Neural progenitor cell (in vitro differentiated cells): ENCODE measurements at regions not wholly inside any gene's neighbourhood (a gene's known extent, or its start where the extent isn't known, plus 50 kb on each side); places are given as distances from the start of the nearest gene placed in this dataset.

Experiments used
- DNase-seq: peaks from one replicate; pipeline ENCODE4 v3.0.0-alpha.2; 2016; ENCODE audit warnings: low spot score
- H2AFZ ChIP-seq: fragments of 200-600 bp; sonication (generic); replicated peaks from 2 replicates; pipeline ENCODE4 v1.6.1; 2016; ENCODE audit warnings: antibody characterized with exemption
- H3F3A ChIP-seq: fragments of 200-600 bp; sonication (generic); 2 replicates; pipeline ENCODE4 v1.6.1; 2016; ENCODE audit warnings: antibody characterized with exemption, low read depth
- H3K27ac ChIP-seq: fragments of 200-600 bp; sonication (generic); 2 replicates; pipeline ENCODE4 v1.5.1; 2016; ENCODE audit warnings: mild to moderate bottlenecking
- H3K27me3 ChIP-seq: fragments of 200-600 bp; sonication (generic); 2 replicates; pipeline ENCODE4 v1.6.1; 2016; ENCODE audit warnings: mild to moderate bottlenecking, moderate library complexity
- H3K36me3 ChIP-seq: fragments of 200-600 bp; sonication (generic); 2 replicates; pipeline ENCODE4 v1.5.1; 2016
- H3K4me1 ChIP-seq: fragments of 200-600 bp; sonication (generic); 2 replicates; pipeline ENCODE4 v1.6.1; 2016; ENCODE audit warnings: mixed run types
- H3K4me2 ChIP-seq: fragments of 200-600 bp; sonication (generic); 2 replicates; pipeline ENCODE4 v1.6.1; 2016
- H3K4me3 ChIP-seq: fragments of 200-600 bp; sonication (generic); 2 replicates; pipeline ENCODE4 v1.5.1; 2016
- H3K79me2 ChIP-seq: fragments of 200-600 bp; sonication (generic); 2 replicates; pipeline ENCODE4 v1.6.1; 2016; ENCODE audit warnings: low read depth
- H3K9ac ChIP-seq: fragments of 200-600 bp; sonication (generic); 2 replicates; pipeline ENCODE4 v1.6.1; 2016
- H3K9me3 ChIP-seq: fragments of 200-600 bp; sonication (generic); 2 replicates; pipeline ENCODE4 v1.5.1; 2016; ENCODE audit warnings: low read depth
- H4K20me1 ChIP-seq: fragments of 200-600 bp; sonication (generic); 2 replicates; pipeline ENCODE4 v1.6.1; 2016; ENCODE audit warnings: low read depth
- H3K27ac Mint-ChIP-seq: 3 replicates; pipeline ENCODE4 v1.8.0; 2021; ENCODE audit warnings: mixed read lengths
- H3K27me3 Mint-ChIP-seq: 2 replicates; pipeline ENCODE4 v1.8.0; 2022; ENCODE audit warnings: low read depth, mild to moderate bottlenecking, inconsistent platforms, moderate library complexity, mixed read lengths; ENCODE audit not compliant: insufficient read depth
- H3K36me3 Mint-ChIP-seq: 3 replicates; pipeline ENCODE4 v1.8.0; 2021; ENCODE audit warnings: mixed read lengths
- H3K4me1 Mint-ChIP-seq: 3 replicates; pipeline ENCODE4 v1.8.0; 2021; ENCODE audit warnings: mixed read lengths
- H3K4me3 Mint-ChIP-seq: 3 replicates; pipeline ENCODE4 v1.8.0; 2021; ENCODE audit warnings: mild to moderate bottlenecking, moderate library complexity, mixed read lengths
- H3K9me3 Mint-ChIP-seq: 3 replicates; pipeline ENCODE4 v1.8.0; 2020; ENCODE audit warnings: mixed read lengths
- EZH2 ChIP-seq: fragments of 200-600 bp; sonication (generic); IDR thresholded peaks from 2 replicates; pipeline ENCODE4 v1.6.1; 2017; ENCODE audit warnings: antibody characterized with exemption, mild to moderate bottlenecking, moderate library complexity
- EZH2phosphoT487 ChIP-seq: fragments of 200-600 bp; sonication (generic); IDR thresholded peaks from 2 replicates; pipeline ENCODE4 v1.6.1; 2017; ENCODE audit warnings: antibody characterized with exemption
- TF ChIP-seq, protein P1 (sequence below): fragments of 200-600 bp; sonication (generic); IDR thresholded peaks from 2 replicates; pipeline ENCODE4 v1.5.1; 2017; ENCODE audit warnings: antibody characterized with exemption, mild to moderate bottlenecking

GRCh38 chr19:20349206-20349605 lies 182.2 kb downstream of the ZNF486 start:
- Histone ChIP-seq H3K4me3 (no peak overlapping the region), H3K4me2 (no peak overlapping the region), H4K20me1 (no peaks in the 10 kb centered on the region), H3K79me2 (no peaks in the 10 kb centered on the region), H3K36me3 (no peaks in the 10 kb centered on the region), H3K27ac (no peak overlapping the region), H3K9ac (no peak overlapping the region), H3F3A (no peaks in the 10 kb centered on the region), H2AFZ (no peak overlapping the region), H3K9me3 (no peaks in the 10 kb centered on the region), H3K27me3 (no peaks in the 10 kb centered on the region), H3K4me1 (no peaks in the 10 kb centered on the region)
- Mint-ChIP-seq H3K9me3 (no peaks in the 10 kb centered on the region), H3K36me3 (no peaks in the 10 kb centered on the region), H3K4me1 (no peaks in the 10 kb centered on the region), H3K27ac (no peak overlapping the region), H3K27me3 (peaks cover 2% of the 10 kb centered on the region), H3K4me3 (no peak overlapping the region)
- no peak for DNase-seq
- TF ChIP-seq EZH2phosphoT487 (no peak), EZH2 (no peak)
- TF ChIP-seq, protein P1, sequence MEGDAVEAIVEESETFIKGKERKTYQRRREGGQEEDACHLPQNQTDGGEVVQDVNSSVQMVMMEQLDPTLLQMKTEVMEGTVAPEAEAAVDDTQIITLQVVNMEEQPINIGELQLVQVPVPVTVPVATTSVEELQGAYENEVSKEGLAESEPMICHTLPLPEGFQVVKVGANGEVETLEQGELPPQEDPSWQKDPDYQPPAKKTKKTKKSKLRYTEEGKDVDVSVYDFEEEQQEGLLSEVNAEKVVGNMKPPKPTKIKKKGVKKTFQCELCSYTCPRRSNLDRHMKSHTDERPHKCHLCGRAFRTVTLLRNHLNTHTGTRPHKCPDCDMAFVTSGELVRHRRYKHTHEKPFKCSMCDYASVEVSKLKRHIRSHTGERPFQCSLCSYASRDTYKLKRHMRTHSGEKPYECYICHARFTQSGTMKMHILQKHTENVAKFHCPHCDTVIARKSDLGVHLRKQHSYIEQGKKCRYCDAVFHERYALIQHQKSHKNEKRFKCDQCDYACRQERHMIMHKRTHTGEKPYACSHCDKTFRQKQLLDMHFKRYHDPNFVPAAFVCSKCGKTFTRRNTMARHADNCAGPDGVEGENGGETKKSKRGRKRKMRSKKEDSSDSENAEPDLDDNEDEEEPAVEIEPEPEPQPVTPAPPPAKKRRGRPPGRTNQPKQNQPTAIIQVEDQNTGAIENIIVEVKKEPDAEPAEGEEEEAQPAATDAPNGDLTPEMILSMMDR = no peak

DNA sequence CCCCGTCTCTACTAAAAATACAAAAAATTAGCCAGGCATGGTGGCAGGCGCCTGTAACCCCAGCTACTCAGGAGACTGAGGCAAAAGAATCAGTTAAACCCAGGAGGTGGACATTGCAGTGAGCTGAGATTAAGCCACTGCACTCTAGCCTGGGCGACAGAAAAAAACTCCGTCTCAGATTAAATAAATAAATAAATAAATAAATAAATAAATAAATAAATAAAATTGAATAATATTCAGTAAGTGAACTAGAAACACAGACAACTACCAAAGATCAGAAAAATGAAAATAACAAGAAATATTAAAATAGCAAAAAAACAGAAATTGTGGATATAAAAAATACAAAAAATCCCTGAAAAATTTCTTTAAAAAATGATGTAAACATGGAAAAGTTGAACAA lies 172.4 kb downstream of the ZNF486 start:
- Mint-ChIP-seq H3K9me3 (peaks cover 5% of the 10 kb centered on the region), H3K36me3 (no peaks in the 10 kb centered on the region), H3K4me3 (no peak overlapping the region), H3K4me1 (no peaks in the 10 kb centered on the region), H3K27ac (no peak overlapping the region), H3K27me3 (no peaks in the 10 kb centered on the region)
- no peaks in the 10 kb centered on the region for H4K20me1 ChIP-seq
- no peaks in the 10 kb centered on the region for H3K4me1 ChIP-seq
- no peaks in the 10 kb centered on the region for H3K27me3 ChIP-seq
- no peak for DNase-seq
- no peak overlapping the region for H3K9ac ChIP-seq
- no peak overlapping the region for H3K4me2 ChIP-seq
- H3K4me3 ChIP-seq = no peak overlapping the region
- TF ChIP-seq EZH2phosphoT487 = no peak
- TF ChIP-seq EZH2 = no peak
- TF ChIP-seq, protein P1 = no peak
- no peaks in the 10 kb centered on the region for H3K79me2 ChIP-seq
- no peak overlapping the region for H3K27ac ChIP-seq
- no peaks in the 10 kb centered on the region for H3K9me3 ChIP-seq
- no peaks in the 10 kb centered on the region for H3K36me3 ChIP-seq
- H3F3A ChIP-seq = no peaks in the 10 kb centered on the region
- no peak overlapping the region for H2AFZ ChIP-seq

- H3F3A ChIP-seq = no peaks in the 10 kb centered on the region
- H3K36me3 ChIP-seq = no peaks in the 10 kb centered on the region
- Mint-ChIP-seq H3K36me3 (no peaks in the 10 kb centered on the region), H3K27me3 (no peaks in the 10 kb centered on the region), H3K4me3 (no peak overlapping the region), H3K9me3 (peaks cover 15% of the 10 kb centered on the region), H3K27ac (no peak overlapping the region), H3K4me1 (no peaks in the 10 kb centered on the region)
- H3K4me1 ChIP-seq = no peaks in the 10 kb centered on the region
- no peaks in the 10 kb centered on the region for H3K9me3 ChIP-seq
- H4K20me1 ChIP-seq = no peaks in the 10 kb centered on the region
- H3K9ac ChIP-seq = no peak overlapping the region
- H2AFZ ChIP-seq = no peak overlapping the region
- H3K79me2 ChIP-seq = no peaks in the 10 kb centered on the region
- H3K4me3 ChIP-seq = no peak overlapping the region
- H3K27me3 ChIP-seq = no peaks in the 10 kb centered on the region
- TF ChIP-seq, protein P1 = no peak
- TF ChIP-seq EZH2 (no peak), EZH2phosphoT487 (no peak)
- no peak for DNase-seq
- no peak overlapping the region for H3K4me2 ChIP-seq
- no peak overlapping the region for H3K27ac ChIP-seq
Observed at GRCh38 chr19:20334760-20335159, 167.7 kb downstream of the ZNF486 start.

DNA sequence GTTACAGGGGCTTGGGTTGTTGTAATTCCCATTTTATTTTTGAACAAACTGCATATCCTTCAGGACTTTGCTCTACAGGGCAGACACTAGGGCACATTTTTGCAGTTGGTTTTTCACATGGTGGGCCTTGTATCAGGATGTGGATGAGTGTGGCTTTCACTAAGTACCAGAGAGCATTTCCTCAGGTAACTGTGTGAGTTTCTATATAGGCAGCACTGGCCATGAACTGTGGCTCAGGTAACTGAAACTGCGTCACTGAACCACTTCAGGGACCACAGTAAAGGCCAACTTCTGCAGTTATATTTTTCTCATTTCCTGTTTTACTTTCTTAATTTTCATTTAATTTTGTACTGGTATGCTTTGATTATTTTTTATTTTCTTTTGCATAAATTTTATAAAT lies 166.5 kb downstream of the ZNF486 start:
- H3K27me3 Mint-ChIP-seq = peaks cover 2% of the 10 kb centered on the region
- no peaks in the 10 kb centered on the region for H3K27me3 ChIP-seq
- H4K20me1 ChIP-seq = no peaks in the 10 kb centered on the region
- no peak for TF ChIP-seq EZH2
- TF ChIP-seq, protein P1 = no peak
- TF ChIP-seq EZH2phosphoT487 = no peak
- H3K9me3 Mint-ChIP-seq = peaks cover 12% of the 10 kb centered on the region
- H2AFZ ChIP-seq = no peak overlapping the region
- H3K27ac Mint-ChIP-seq = no peak overlapping the region
- no peaks in the 10 kb centered on the region for H3K79me2 ChIP-seq
- no peak overlapping the region for H3K27ac ChIP-seq
- H3K9me3 ChIP-seq = no peaks in the 10 kb centered on the region
- no peaks in the 10 kb centered on the region for H3K36me3 Mint-ChIP-seq
- no peaks in the 10 kb centered on the region for H3K36me3 ChIP-seq
- no peaks in the 10 kb centered on the region for H3K4me1 Mint-ChIP-seq
- no peak for DNase-seq
- H3K4me1 ChIP-seq = no peaks in the 10 kb centered on the region
- H3K4me3 ChIP-seq = no peak overlapping the region
- no peak overlapping the region for H3K4me2 ChIP-seq
- no peak overlapping the region for H3K9ac ChIP-seq
- no peak overlapping the region for H3K4me3 Mint-ChIP-seq
- no peaks in the 10 kb centered on the region for H3F3A ChIP-seq
